ENCODE measurements at regions not wholly inside any gene's neighbourhood (a gene's known extent, or its start where the extent isn't known, plus 50 kb on each side); places are given as distances from the start of the nearest gene placed in this dataset.

DNA sequence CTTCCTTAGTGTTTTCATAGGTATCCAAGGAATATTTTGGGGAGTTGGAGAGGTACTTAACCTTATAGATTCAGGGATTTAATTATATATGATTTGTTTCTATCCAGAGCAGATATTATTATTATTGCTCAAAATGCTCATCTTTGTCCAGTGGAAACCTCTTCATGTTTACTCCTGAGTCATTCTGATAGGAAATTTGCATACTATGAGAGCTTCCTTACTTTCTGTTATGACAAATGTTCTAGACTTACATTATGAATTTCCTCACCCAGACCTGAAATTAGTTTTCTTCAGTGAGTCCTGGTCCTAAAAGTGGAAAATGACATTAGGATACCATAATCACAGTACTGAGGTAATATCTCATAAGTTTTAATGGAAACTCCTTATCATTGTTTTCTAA lies 57.5 kb upstream of the PLPPR5 start:
- TF ChIP-seq GATA3 (IDR thresholded peaks at IDR 0.05; ENCODE audit: low read depth, low read length) (no peak), GATA2 (IDR thresholded peaks at IDR 0.05; ENCODE audit: low read depth, low read length) (no peak)

DNA sequence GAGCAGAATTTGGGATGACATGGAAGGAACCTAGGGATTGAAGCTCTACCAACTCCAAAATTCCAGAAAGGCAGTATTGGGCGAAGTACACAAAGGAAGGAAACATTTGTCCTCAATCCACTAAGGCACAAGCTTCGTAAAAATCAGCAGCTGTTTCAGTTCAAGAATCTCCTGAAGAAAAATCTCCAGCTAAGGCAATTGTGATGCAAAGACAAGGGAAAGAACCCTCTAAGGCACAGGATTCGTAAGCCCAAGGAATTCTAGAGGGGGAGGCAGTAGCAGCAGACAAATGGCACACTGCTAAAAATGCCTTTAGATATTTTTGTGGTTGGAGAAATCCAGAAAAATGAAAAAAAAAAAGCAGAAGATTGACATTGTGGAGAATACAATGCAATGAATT lies 64.5 kb upstream of the PLPPR5 start:
- TF ChIP-seq GATA2 (IDR thresholded peaks at IDR 0.05; ENCODE audit: low read depth, low read length) (no peak), GATA3 (IDR thresholded peaks at IDR 0.05; ENCODE audit: low read depth, low read length) (no peak)

- TF ChIP-seq GATA3 (IDR thresholded peaks at IDR 0.05; ENCODE audit: low read depth, low read length) (no peak), GATA2 (IDR thresholded peaks at IDR 0.05; ENCODE audit: low read depth, low read length) (no peak)
These were observed 77.7 kb upstream of the PLPPR5 start for GRCh38 chr1:99082366-99082765.

- TF ChIP-seq GATA3 (IDR thresholded peaks at IDR 0.05; ENCODE audit: low read depth, low read length) (no peak), GATA2 (IDR thresholded peaks at IDR 0.05; ENCODE audit: low read depth, low read length) (no peak)
These were observed 78.7 kb upstream of the PLPPR5 start for GRCh38 chr1:99083338-99083737.

DNA sequence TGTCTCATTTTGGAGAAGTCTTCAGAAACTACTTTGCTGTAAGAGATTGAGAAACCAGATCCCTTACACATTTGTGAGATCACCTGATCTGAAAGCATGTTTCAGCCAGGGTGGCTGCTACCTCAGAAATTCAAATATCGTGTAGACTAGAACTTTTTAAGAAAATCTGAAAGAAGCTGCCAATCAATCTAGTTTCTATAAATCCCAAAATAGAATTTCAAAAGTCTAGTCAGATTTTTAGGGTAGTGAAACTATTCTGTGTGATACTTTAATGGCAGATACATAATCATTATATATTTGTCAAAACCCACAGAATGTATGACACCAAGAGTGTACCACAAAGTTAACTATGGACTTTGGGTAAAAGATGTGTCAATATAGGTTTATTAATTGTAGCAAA lies 79.9 kb upstream of the PLPPR5 start:
- TF ChIP-seq GATA2 (IDR thresholded peaks at IDR 0.05; ENCODE audit: low read depth, low read length) (no peak), GATA3 (IDR thresholded peaks at IDR 0.05; ENCODE audit: low read depth, low read length) (no peak)

GRCh38 chr1:99086057-99086456 lies 81.4 kb upstream of the PLPPR5 start:
- no peak for TF ChIP-seq GATA2 (IDR thresholded peaks at IDR 0.05; ENCODE audit: low read depth, low read length)
- no peak for TF ChIP-seq GATA3 (IDR thresholded peaks at IDR 0.05; ENCODE audit: low read depth, low read length)

DNA sequence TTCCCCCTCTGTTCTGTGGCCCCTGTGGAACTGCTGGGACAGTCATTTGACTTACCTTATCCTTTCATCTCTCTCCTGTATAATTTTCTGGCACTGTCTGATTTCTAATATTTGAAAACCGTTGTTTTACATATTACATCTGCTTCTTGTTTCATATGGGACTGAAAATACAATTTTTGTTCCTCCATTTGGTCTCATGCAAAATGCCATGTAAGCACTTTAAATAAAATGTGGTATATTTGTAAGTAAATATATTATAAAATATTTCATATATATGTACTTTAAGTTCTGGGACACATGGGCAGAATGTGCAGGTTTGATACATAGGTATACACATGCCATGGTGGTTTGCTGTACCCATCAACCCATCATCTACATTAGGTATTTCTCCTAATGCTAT lies 93.9 kb upstream of the PLPPR5 start:
- TF ChIP-seq GATA3 (IDR thresholded peaks at IDR 0.05; ENCODE audit: low read depth, low read length) = no peak

DNA sequence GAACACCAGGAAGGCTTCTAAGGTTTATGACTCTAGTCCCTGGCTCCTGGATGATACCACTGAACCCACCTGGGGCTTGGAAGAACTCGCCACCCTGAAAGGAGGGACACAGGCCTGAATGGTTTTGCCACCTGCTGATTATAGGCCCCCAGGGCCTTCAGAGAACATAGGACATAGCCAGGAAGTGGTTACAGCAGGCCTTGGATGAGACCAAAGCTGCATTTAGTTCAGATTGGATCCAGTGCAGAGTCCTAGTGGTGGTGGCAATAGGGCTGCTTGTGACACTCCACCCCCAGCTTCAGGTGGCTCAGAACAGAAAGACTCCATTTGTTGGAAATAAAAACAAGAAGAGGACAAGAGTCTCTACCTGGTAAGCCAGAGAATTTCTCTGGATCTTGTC lies 101.6 kb upstream of the PLPPR5 start:
- no peak for TF ChIP-seq GATA2 (IDR thresholded peaks at IDR 0.05; ENCODE audit: low read depth, low read length)

DNA sequence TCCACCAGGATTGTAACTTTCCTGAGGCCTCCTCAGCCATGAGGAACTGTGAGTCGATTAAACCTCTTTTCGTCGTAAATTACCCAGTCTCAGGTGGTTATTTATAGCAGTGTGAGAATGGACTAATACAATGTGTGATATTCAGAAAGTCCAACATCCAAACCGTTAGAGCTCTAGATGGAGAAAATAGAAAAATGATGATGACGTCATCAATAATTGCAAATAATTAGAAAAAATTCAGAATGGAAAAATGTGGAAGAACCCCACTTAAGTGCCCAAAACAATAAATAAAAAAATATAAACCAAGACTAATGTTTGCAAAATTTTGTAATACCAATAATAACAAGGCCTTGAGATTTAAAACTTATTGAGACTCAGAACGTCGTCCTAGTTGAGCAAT lies 103.0 kb upstream of the PLPPR5 start:
- no peak for TF ChIP-seq GATA2 (IDR thresholded peaks at IDR 0.05; ENCODE audit: low read depth, low read length)
- no peak for TF ChIP-seq GATA3 (IDR thresholded peaks at IDR 0.05; ENCODE audit: low read depth, low read length)

- no peak for TF ChIP-seq GATA2 (IDR thresholded peaks at IDR 0.05; ENCODE audit: low read depth, low read length)
- no peak for TF ChIP-seq GATA3 (IDR thresholded peaks at IDR 0.05; ENCODE audit: low read depth, low read length)
These were observed 105.7 kb upstream of the PLPPR5 start for GRCh38 chr1:99110140-99111041.

DNA sequence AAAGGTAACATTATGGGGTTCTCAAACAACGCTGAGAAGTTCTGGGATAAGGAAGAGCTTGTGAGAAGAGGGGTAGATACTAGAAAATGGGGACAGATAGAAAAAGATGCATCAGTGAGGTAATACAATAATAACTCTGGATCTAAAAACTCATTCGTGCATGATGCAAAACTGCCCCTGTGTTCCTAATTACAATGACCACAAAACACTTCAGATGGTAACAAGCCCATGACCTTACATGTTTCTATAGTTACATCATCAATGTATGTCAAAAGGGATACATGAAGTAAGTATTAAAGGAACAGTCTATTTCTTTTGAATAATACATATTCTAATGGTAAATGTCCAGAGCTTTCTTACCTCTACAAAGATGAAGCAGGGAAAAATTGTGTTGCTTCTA lies 110.6 kb upstream of the PLPPR5 start:
- no peak for TF ChIP-seq GATA3 (IDR thresholded peaks at IDR 0.05; ENCODE audit: low read depth, low read length)
- TF ChIP-seq GATA2 (IDR thresholded peaks at IDR 0.05; ENCODE audit: low read depth, low read length) = no peak

- TF ChIP-seq GATA3 (IDR thresholded peaks at IDR 0.05; ENCODE audit: low read depth, low read length) (no peak), GATA2 (IDR thresholded peaks at IDR 0.05; ENCODE audit: low read depth, low read length) (no peak)
These were observed 114.5 kb upstream of the PLPPR5 start for GRCh38 chr1:99119188-99119587.

DNA sequence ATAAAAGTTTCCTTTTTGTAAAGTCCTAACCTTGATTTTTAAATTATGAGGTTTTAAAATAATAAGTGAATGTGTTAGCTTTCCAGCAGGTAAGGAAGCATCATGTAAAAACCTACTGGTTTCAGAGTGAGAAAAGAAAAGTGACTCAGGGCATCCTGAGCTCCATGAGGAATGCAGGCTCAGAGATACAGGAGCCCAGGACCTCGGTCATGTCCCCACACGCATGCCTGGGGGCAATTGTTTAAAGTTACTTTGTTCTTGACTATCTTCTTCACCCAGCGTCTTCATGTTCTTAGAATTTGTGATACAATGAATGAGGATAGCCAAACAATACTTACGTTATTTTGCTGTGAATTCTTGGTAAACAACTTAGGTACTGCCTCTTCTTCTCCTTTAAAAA lies 117.4 kb upstream of the PLPPR5 start:
- TF ChIP-seq GATA3 (IDR thresholded peaks at IDR 0.05; ENCODE audit: low read depth, low read length) (no peak), GATA2 (IDR thresholded peaks at IDR 0.05; ENCODE audit: low read depth, low read length) (no peak)

- no peak for TF ChIP-seq GATA2 (IDR thresholded peaks at IDR 0.05; ENCODE audit: low read depth, low read length)
- no peak for TF ChIP-seq GATA3 (IDR thresholded peaks at IDR 0.05; ENCODE audit: low read depth, low read length)
These were observed 119.3 kb upstream of the PLPPR5 start for GRCh38 chr1:99123936-99124335.

DNA sequence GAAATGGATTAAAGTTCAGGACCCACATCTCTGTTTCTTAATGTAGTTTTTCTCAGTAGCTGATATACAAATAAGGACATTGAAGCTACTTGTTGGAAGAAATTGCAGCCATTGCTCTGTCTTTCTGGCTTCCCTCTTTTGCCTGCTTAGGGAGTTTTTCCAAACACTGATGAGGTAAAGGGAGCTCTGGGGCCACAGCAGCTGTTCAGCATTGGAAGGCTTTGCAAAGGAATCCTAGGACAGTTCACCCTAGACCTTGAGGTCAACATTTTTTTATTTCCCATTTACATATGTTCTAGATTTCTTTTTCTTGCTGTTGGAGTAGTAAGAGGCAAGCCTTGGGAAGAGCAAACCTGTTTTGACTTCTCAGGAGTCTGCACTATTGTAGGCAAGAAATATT lies 126.9 kb upstream of the PLPPR5 start:
- no peak for TF ChIP-seq GATA3 (IDR thresholded peaks at IDR 0.05; ENCODE audit: low read depth, low read length)
- no peak for TF ChIP-seq GATA2 (IDR thresholded peaks at IDR 0.05; ENCODE audit: low read depth, low read length)

All from SH-SY5Y (cell line).